ENCODE measurements at regions not wholly inside any gene's neighbourhood (a gene's known extent, or its start where the extent isn't known, plus 50 kb on each side); places are given as distances from the start of the nearest gene placed in this dataset.

- no peaks in the 10 kb centered on the region for H3K4me1 ChIP-seq (ENCODE audit: control insufficient read depth, low read length)
- no peaks in the 10 kb centered on the region for H3K36me3 ChIP-seq (ENCODE audit: control insufficient read depth, low read length)
- no peak overlapping the region for H3K4me3 ChIP-seq (ENCODE audit: low read length)
- H3K9me2 ChIP-seq (replicated peaks; ENCODE audit: control insufficient read depth, low read length) = no peaks in the 10 kb centered on the region
- H3K4me2 ChIP-seq (ENCODE audit: low read length) = no peak overlapping the region
- no peaks in the 10 kb centered on the region for H3K27me3 ChIP-seq (ENCODE audit: control insufficient read depth, low read length)
- no peaks in the 10 kb centered on the region for H3K9me3 ChIP-seq (ENCODE audit: control insufficient read depth, insufficient read depth, low read length)
- no peak for TF ChIP-seq EZH2phosphoT487 (IDR thresholded peaks at IDR 0.05; ENCODE audit: borderline replicate concordance, low read length)
- no peak for TF ChIP-seq CTCF (IDR thresholded peaks at IDR 0.05; ENCODE audit: low read depth, low read length, poor library complexity, severe bottlenecking)
- H3K79me2 ChIP-seq (ENCODE audit: control insufficient read depth, low read length) = no peaks in the 10 kb centered on the region
- no peaks in the 10 kb centered on the region for H4K20me1 ChIP-seq (ENCODE audit: control insufficient read depth, insufficient read depth, low read depth, low read length)
- H3K27ac ChIP-seq (ENCODE audit: low read depth, low read length) = no peak overlapping the region
- no peaks in the 10 kb centered on the region for H3F3A ChIP-seq (ENCODE audit: control insufficient read depth, insufficient read depth)
Measured at GRCh38 chr18:55998801-55999385, 410.9 kb upstream of the TCF4 start.

- Histone ChIP-seq H3K27ac (ENCODE audit: low read depth, low read length) (no peak overlapping the region), H3K27me3 (ENCODE audit: control insufficient read depth, low read length) (no peaks in the 10 kb centered on the region), H3K4me1 (ENCODE audit: control insufficient read depth, low read length) (no peaks in the 10 kb centered on the region), H4K20me1 (ENCODE audit: control insufficient read depth, insufficient read depth, low read depth, low read length) (no peaks in the 10 kb centered on the region), H3F3A (ENCODE audit: control insufficient read depth, insufficient read depth) (no peaks in the 10 kb centered on the region), H3K4me3 (ENCODE audit: low read length) (no peak overlapping the region), H3K79me2 (ENCODE audit: control insufficient read depth, low read length) (no peaks in the 10 kb centered on the region), H3K36me3 (ENCODE audit: control insufficient read depth, low read length) (no peaks in the 10 kb centered on the region), H3K9me2 (replicated peaks; ENCODE audit: control insufficient read depth, low read length) (no peaks in the 10 kb centered on the region), H3K9me3 (ENCODE audit: control insufficient read depth, insufficient read depth, low read length) (no peaks in the 10 kb centered on the region), H3K4me2 (ENCODE audit: low read length) (no peak overlapping the region)
- TF ChIP-seq EZH2phosphoT487 (IDR thresholded peaks at IDR 0.05; ENCODE audit: borderline replicate concordance, low read length) (no peak), CTCF (IDR thresholded peaks at IDR 0.05; ENCODE audit: low read depth, low read length, poor library complexity, severe bottlenecking) (no peak)
Measured at GRCh38 chr18:55998071-55998522, 410.1 kb upstream of the TCF4 start.

GRCh38 chr18:55997151-55997561 is 409.2 kb upstream of the TCF4 start:
- Histone ChIP-seq H3K79me2 (ENCODE audit: control insufficient read depth, low read length) (no peaks in the 10 kb centered on the region), H3K4me1 (ENCODE audit: control insufficient read depth, low read length) (no peaks in the 10 kb centered on the region), H3K27me3 (ENCODE audit: control insufficient read depth, low read length) (no peaks in the 10 kb centered on the region), H4K20me1 (ENCODE audit: control insufficient read depth, insufficient read depth, low read depth, low read length) (no peaks in the 10 kb centered on the region), H3K4me3 (ENCODE audit: low read length) (no peak overlapping the region), H3K9me3 (ENCODE audit: control insufficient read depth, insufficient read depth, low read length) (no peaks in the 10 kb centered on the region), H3F3A (ENCODE audit: control insufficient read depth, insufficient read depth) (no peaks in the 10 kb centered on the region), H3K27ac (ENCODE audit: low read depth, low read length) (no peak overlapping the region), H3K4me2 (ENCODE audit: low read length) (no peak overlapping the region), H3K36me3 (ENCODE audit: control insufficient read depth, low read length) (no peaks in the 10 kb centered on the region), H3K9me2 (replicated peaks; ENCODE audit: control insufficient read depth, low read length) (no peaks in the 10 kb centered on the region)
- no peak for TF ChIP-seq CTCF (IDR thresholded peaks at IDR 0.05; ENCODE audit: low read depth, low read length, poor library complexity, severe bottlenecking)
- no peak for TF ChIP-seq EZH2phosphoT487 (IDR thresholded peaks at IDR 0.05; ENCODE audit: borderline replicate concordance, low read length)
